ENCODE measurements at regions not wholly inside any gene's neighbourhood (a gene's known extent, or its start where the extent isn't known, plus 50 kb on each side); places are given as distances from the start of the nearest gene placed in this dataset.
"Not testable (repeated sequence)": the region's sequence is repeated elsewhere in the genome, so short reads cannot be mapped to it uniquely, and the experiment has no call there.

GRCh38 chr4:131683314-131683713 is 1465.8 kb upstream of the PCDH10 start:
- peak; percentile 3 for DNase-seq (ENCODE audit: low read depth)

- no peak for DNase-seq (ENCODE audit: low read depth)
Measured at GRCh38 chr4:131721883-131722282, 1427.2 kb upstream of the PCDH10 start.

GRCh38 chr4:131723069-131723468 is 1426.0 kb upstream of the PCDH10 start:
- DNase-seq (ENCODE audit: low read depth): not testable (repeated sequence)

- peak; percentile 7 for DNase-seq (ENCODE audit: low read depth)
Measured at GRCh38 chr4:131724847-131725246, 1424.2 kb upstream of the PCDH10 start.

- DNase-seq (ENCODE audit: low read depth): not testable (repeated sequence)
Measured at GRCh38 chr4:131725521-131725920, 1423.6 kb upstream of the PCDH10 start.

GRCh38 chr4:131726940-131727339 is 1422.2 kb upstream of the PCDH10 start:
- DNase-seq (ENCODE audit: low read depth): not testable (repeated sequence)

GRCh38 chr4:131727418-131727817 is 1421.7 kb upstream of the PCDH10 start:
- not testable (repeated sequence) for DNase-seq (ENCODE audit: low read depth)

GRCh38 chr4:131729205-131729604 is 1419.9 kb upstream of the PCDH10 start:
- not testable (repeated sequence) for DNase-seq (ENCODE audit: low read depth)

GRCh38 chr4:131729716-131730398 is 1419.2 kb upstream of the PCDH10 start:
- not testable (repeated sequence) for DNase-seq (ENCODE audit: low read depth)

GRCh38 chr4:131730574-131730973 is 1418.5 kb upstream of the PCDH10 start:
- not testable (repeated sequence) for DNase-seq (ENCODE audit: low read depth)

GRCh38 chr4:131732034-131732630 is 1417.0 kb upstream of the PCDH10 start:
- DNase-seq (ENCODE audit: low read depth): not testable (repeated sequence)

GRCh38 chr4:131734321-131734720 is 1414.8 kb upstream of the PCDH10 start:
- DNase-seq (ENCODE audit: low read depth): not testable (repeated sequence)

GRCh38 chr4:131734851-131735385 is 1414.2 kb upstream of the PCDH10 start:
- DNase-seq (ENCODE audit: low read depth): not testable (repeated sequence)

GRCh38 chr4:131738991-131739390 is 1410.1 kb upstream of the PCDH10 start:
- DNase-seq (ENCODE audit: low read depth): not testable (repeated sequence)

- not testable (repeated sequence) for DNase-seq (ENCODE audit: low read depth)
Measured at GRCh38 chr4:131741836-131742235, 1407.3 kb upstream of the PCDH10 start.

- not testable (repeated sequence) for DNase-seq (ENCODE audit: low read depth)
Measured at GRCh38 chr4:131742536-131743205, 1406.4 kb upstream of the PCDH10 start.

- DNase-seq (ENCODE audit: low read depth): not testable (repeated sequence)
Measured at GRCh38 chr4:131743348-131743747, 1405.7 kb upstream of the PCDH10 start.

GRCh38 chr4:131747203-131747602 is 1401.9 kb upstream of the PCDH10 start:
- not testable (repeated sequence) for DNase-seq (ENCODE audit: low read depth)

- not testable (repeated sequence) for DNase-seq (ENCODE audit: low read depth)
Measured at GRCh38 chr4:131749224-131749623, 1399.9 kb upstream of the PCDH10 start.

GRCh38 chr4:131750006-131750405 is 1399.1 kb upstream of the PCDH10 start:
- DNase-seq (ENCODE audit: low read depth): not testable (repeated sequence)

- DNase-seq (ENCODE audit: low read depth): not testable (repeated sequence)
Measured at GRCh38 chr4:131750469-131750868, 1398.6 kb upstream of the PCDH10 start.

GRCh38 chr4:131762234-131762633 is 1386.9 kb upstream of the PCDH10 start:
- not testable (repeated sequence) for DNase-seq (ENCODE audit: low read depth)

- no peak for DNase-seq (ENCODE audit: low read depth)
Measured at GRCh38 chr4:131764730-131765129, 1384.4 kb upstream of the PCDH10 start.
